ENCODE measurements at regions not wholly inside any gene's neighbourhood (a gene's known extent, or its start where the extent isn't known, plus 50 kb on each side); places are given as distances from the start of the nearest gene placed in this dataset.

DNA sequence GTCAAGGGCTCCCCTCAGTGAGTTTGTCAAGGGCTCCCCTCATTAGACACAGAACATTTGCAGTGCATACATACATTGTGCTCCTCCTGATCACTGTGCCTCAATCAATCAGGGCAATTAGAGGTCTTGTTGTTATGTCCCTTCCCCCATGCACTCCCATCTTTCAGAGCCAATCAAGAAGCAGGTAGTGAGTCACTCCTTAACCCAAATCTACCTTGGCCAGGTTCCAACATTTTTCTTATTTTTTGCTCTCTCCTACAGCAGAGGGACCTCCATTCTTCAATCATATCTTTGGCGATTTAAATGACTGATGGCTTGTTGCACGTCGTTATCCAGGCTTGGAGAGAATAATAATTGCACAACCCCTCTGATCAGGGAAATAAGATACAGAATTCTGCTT is 409.9 kb upstream of the SPTLC3 start:
- no peak overlapping the region for H3K4me2 ChIP-seq (ENCODE audit: insufficient read depth, insufficient read length, low read length)
- no peak overlapping the region for H2BK12ac ChIP-seq (ENCODE audit: insufficient read length, low read depth, low read length)
- H3K4me1 Mint-ChIP-seq, result peaks cover 16% of the 10 kb centered on the region in 2 experiments
- H3K23me2 ChIP-seq (ENCODE audit: insufficient read length, low read depth, low read length, poor library complexity, severe bottlenecking), result no peaks in the 10 kb centered on the region
- H3K18ac ChIP-seq (ENCODE audit: insufficient read length, low read depth, low read length), result no peak overlapping the region
- no peak for DNase-seq
- H3K56ac ChIP-seq (ENCODE audit: insufficient read length, low read depth, low read length), result no peak overlapping the region
- H3K4ac ChIP-seq (ENCODE audit: low read depth, low read length), result no peak overlapping the region
- H3K9ac ChIP-seq (ENCODE audit: extremely low read depth, insufficient read length, low read length), result no peak overlapping the region
- no peaks in the 10 kb centered on the region for H3K79me1 ChIP-seq (ENCODE audit: insufficient read depth, low read depth, low read length, poor library complexity, severe bottlenecking)
- no peaks in the 10 kb centered on the region for H3K79me2 ChIP-seq (ENCODE audit: insufficient read depth, low read length)
- no peaks in the 10 kb centered on the region for H3K27me3 Mint-ChIP-seq (ENCODE audit: low read depth)
- no peaks in the 10 kb centered on the region for H4K20me1 ChIP-seq (ENCODE audit: control insufficient read depth, insufficient read depth, insufficient read length)
- no peaks in the 10 kb centered on the region for H3K36me3 Mint-ChIP-seq (ENCODE audit: insufficient read depth in 1 of 3, low read depth in 3 of 3)
- no peak overlapping the region for H3T11ph ChIP-seq (ENCODE audit: low read length)
- H4K5ac ChIP-seq (ENCODE audit: insufficient read length, low read depth, low read length), result no peak overlapping the region
- no peak overlapping the region for H4K8ac ChIP-seq (replicated peaks; ENCODE audit: insufficient read length, low read depth, low read length)
- H3K4me3 Mint-ChIP-seq, result no peak overlapping the region
- H2BK20ac ChIP-seq (ENCODE audit: low read depth, low read length, poor library complexity, severe bottlenecking), result no peak overlapping the region
- H2AFZ ChIP-seq (ENCODE audit: low read length), result no peak overlapping the region
- H3K27ac ChIP-seq (ENCODE audit: insufficient read length, low read depth, low read length), result no peak overlapping the region
- no peak overlapping the region for H3K23ac ChIP-seq (ENCODE audit: insufficient read length, low read depth, low read length)
- H3K14ac ChIP-seq (ENCODE audit: insufficient read depth, low read length), result no peak overlapping the region
- no peak overlapping the region for H3K27ac Mint-ChIP-seq
- H2AK5ac ChIP-seq (ENCODE audit: insufficient read length, low read length), result no peak overlapping the region
- H2BK120ac ChIP-seq (ENCODE audit: low read depth, low read length, poor library complexity, severe bottlenecking), result no peak overlapping the region
- H3K4me1 ChIP-seq (ENCODE audit: insufficient read depth, low read length), result no peaks in the 10 kb centered on the region; the same call in 1 of the 2 replicates
- no peak for TF ChIP-seq CTCF (conservative IDR thresholded peaks at IDR 0.05)
- no peaks in the 10 kb centered on the region for H3K9me3 Mint-ChIP-seq
- no peak overlapping the region for H4K91ac ChIP-seq (ENCODE audit: insufficient read length, low read depth, low read length)
- WGBS (ENCODE audit: extremely low coverage, insufficient read length, low lambda C conversion rate), result no CpG with 5 or more reads among the region's 3 CpGs
- H2BK15ac ChIP-seq (ENCODE audit: low read depth, low read length), result no peak overlapping the region
- H3K27me3 ChIP-seq (ENCODE audit: insufficient read depth, low read length), result no peaks in the 10 kb centered on the region
- H2BK5ac ChIP-seq (ENCODE audit: insufficient read length, low read length), result no peak overlapping the region
- H3K9me3 ChIP-seq (ENCODE audit: control insufficient read depth, low read depth, low read length), result no peaks in the 10 kb centered on the region
